Activated CD8-positive, alpha-beta T cell treated with anti-CD3 and anti-CD28 coated beads for 36 hours (primary cell): ENCODE measurements at regions not wholly inside any gene's neighbourhood (a gene's known extent, or its start where the extent isn't known, plus 50 kb on each side); places are given as distances from the start of the nearest gene placed in this dataset.

Experiments used
- ATAC-seq: fragments of 200-7000 bp; cut with Tn5 transposase; one replicate; pipeline ENCODE4 v1.10.0; 2021; ENCODE audit warnings: mild to moderate bottlenecking, moderate library complexity
- CTCF ChIA-PET: fragments of 350-600 bp; sonication (Branson Sonifier 250); formaldehyde crosslinking; loops from one replicate; lab custom pipeline; 2021; ENCODE audit warnings: antibody characterized with exemption; lab: Charles Lee
- POLR2A ChIA-PET: fragments of 350-600 bp; sonication (Branson Sonifier 250); formaldehyde crosslinking; loops from one replicate; lab custom pipeline; 2021; ENCODE audit warnings: antibody characterized with exemption; lab: Charles Lee
- DNase-seq: peaks from one replicate; pipeline ENCODE4 v3.0.0-alpha.2; 2020
- H3K27ac Mint-ChIP-seq: one replicate; pipeline ENCODE4 v1.8.0; 2021; ENCODE audit warnings: mild to moderate bottlenecking, mixed read lengths
- H3K27me3 Mint-ChIP-seq: one replicate; pipeline ENCODE4 v1.8.0; 2021; ENCODE audit warnings: mixed read lengths
- H3K36me3 Mint-ChIP-seq: one replicate; pipeline ENCODE4 v1.8.0; 2021; ENCODE audit warnings: low read depth, mixed read lengths
- H3K4me1 Mint-ChIP-seq: one replicate; pipeline ENCODE4 v1.8.0; 2021; ENCODE audit warnings: low read depth, mixed read lengths
- H3K4me3 Mint-ChIP-seq: one replicate; pipeline ENCODE4 v1.8.0; 2021; ENCODE audit warnings: mild to moderate bottlenecking, moderate library complexity, mixed read lengths
- H3K9me3 Mint-ChIP-seq: one replicate; pipeline ENCODE4 v1.8.0; 2021; ENCODE audit warnings: mixed read lengths
- intact Hi-C: fragments of 100-400 bp; cut with micrococcal nuclease; formaldehyde crosslinking; loops from one replicate; pipeline ENCODE4 v1.10.0; 2022
- TF ChIP-seq, protein P1 (sequence below): fragments of 200-600 bp; IDR thresholded peaks from one replicate; pipeline ENCODE4 v1.8.0; 2022; ENCODE audit warnings: antibody characterized with exemption, mild to moderate bottlenecking

DNA sequence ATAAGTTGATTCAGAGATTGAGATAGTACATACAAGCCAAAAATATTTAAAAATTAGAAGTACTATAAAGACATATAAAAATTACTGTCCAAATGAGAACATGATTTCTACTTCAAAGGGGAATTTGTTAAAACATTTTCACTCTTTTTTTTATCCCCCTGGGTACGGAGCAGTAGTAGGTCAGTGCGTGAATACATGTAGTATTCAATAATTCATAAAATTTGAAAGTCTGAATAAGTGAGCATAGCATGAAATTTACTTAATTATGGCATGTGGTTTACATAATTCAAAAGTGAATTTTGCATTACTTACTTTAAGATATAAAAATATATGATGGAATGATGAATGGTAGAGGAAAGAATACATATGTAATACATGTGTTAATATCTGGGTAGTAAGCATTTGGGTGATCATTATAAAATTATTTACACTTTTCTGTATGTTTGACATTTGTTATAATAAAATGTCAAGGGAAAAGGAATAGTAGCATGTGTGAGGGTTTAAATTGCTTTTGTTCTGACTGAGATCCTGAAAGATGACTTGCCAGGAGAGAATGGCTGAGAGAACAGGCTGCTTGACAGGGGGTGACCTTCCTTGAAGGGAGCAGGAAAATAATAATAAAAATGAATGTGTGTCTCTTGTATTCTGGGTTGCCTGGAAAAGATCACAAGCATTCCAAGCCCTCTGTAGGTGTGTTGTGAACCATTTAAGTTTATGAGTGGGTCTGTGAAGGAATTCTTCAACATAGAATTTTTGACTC, 1178.8 kb downstream of the ZPLD1 start:
- DNase-seq: no peak
- Mint-ChIP-seq H3K27me3 (no peaks in the 10 kb centered on the region), H3K4me3 (no peak overlapping the region), H3K36me3 (no peaks in the 10 kb centered on the region), H3K4me1 (no peaks in the 10 kb centered on the region), H3K27ac (no peak overlapping the region), H3K9me3 (no peaks in the 10 kb centered on the region)
- ChIA-PET POLR2A (no interaction called here), CTCF (no interaction called here)
- ATAC-seq: no peak
- TF ChIP-seq, protein P1, sequence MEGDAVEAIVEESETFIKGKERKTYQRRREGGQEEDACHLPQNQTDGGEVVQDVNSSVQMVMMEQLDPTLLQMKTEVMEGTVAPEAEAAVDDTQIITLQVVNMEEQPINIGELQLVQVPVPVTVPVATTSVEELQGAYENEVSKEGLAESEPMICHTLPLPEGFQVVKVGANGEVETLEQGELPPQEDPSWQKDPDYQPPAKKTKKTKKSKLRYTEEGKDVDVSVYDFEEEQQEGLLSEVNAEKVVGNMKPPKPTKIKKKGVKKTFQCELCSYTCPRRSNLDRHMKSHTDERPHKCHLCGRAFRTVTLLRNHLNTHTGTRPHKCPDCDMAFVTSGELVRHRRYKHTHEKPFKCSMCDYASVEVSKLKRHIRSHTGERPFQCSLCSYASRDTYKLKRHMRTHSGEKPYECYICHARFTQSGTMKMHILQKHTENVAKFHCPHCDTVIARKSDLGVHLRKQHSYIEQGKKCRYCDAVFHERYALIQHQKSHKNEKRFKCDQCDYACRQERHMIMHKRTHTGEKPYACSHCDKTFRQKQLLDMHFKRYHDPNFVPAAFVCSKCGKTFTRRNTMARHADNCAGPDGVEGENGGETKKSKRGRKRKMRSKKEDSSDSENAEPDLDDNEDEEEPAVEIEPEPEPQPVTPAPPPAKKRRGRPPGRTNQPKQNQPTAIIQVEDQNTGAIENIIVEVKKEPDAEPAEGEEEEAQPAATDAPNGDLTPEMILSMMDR: no peak
- intact Hi-C loops: no loop called here

DNA sequence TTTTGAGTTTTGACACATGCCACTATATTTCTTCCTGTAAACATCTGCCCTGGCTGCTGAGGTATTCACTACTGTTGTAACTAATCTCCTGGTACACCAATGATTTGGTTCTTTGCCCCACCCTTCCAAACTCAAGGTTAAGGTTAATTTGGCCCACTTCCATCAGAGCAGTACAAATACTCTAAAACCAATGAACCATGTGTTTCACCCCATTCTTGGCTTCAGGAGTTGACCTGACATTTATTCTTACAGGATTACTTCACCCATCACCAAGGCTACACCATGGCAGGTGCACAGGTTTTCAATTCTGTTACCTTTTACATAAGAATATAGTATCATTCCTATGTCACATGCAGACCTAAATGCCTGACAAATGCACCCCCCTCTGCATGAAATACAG, 1179.9 kb downstream of the ZPLD1 start:
- TF ChIP-seq, protein P1: no peak
- no peak for DNase-seq
- no peaks in the 10 kb centered on the region for H3K36me3 Mint-ChIP-seq
- CTCF ChIA-PET: no interaction called here
- ATAC-seq: no peak
- no peaks in the 10 kb centered on the region for H3K27me3 Mint-ChIP-seq
- no peaks in the 10 kb centered on the region for H3K4me1 Mint-ChIP-seq
- POLR2A ChIA-PET: no interaction called here
- no peak overlapping the region for H3K27ac Mint-ChIP-seq
- intact Hi-C loops: no loop called here
- H3K9me3 Mint-ChIP-seq: no peaks in the 10 kb centered on the region
- no peak overlapping the region for H3K4me3 Mint-ChIP-seq

GRCh38 chr3:103617961-103618360, 1183.1 kb downstream of the ZPLD1 start:
- Mint-ChIP-seq H3K36me3 (no peaks in the 10 kb centered on the region), H3K4me3 (no peak overlapping the region), H3K27ac (no peak overlapping the region), H3K27me3 (no peaks in the 10 kb centered on the region), H3K9me3 (no peaks in the 10 kb centered on the region), H3K4me1 (no peaks in the 10 kb centered on the region)
- DNase-seq (no peak), ATAC-seq (no peak)
- ChIA-PET CTCF (no interaction called here), POLR2A (no interaction called here)
- intact Hi-C loops: no loop called here
- TF ChIP-seq, protein P1: no peak

DNA sequence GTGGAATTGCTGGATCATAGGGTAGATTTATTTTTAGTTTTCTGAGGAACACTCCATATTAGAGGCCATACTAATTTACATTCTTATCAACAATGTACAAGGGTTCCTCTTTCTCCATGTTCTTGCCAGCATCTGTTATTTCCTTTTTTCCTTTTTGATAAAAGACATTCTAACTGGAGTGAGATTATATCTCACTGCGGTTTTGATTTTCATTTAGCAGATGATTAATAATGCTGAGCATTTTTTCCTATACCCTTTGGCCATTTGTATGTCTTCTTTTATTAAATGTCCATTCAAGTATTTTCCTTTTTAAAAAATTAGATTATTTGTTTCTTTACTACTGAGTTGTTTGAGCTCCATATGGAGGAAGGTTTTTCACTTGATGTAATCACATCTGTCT, 1189.5 kb downstream of the ZPLD1 start:
- Mint-ChIP-seq H3K27me3 (no peaks in the 10 kb centered on the region), H3K4me1 (no peaks in the 10 kb centered on the region), H3K36me3 (no peaks in the 10 kb centered on the region), H3K4me3 (no peak overlapping the region), H3K9me3 (peaks cover 5% of the 10 kb centered on the region), H3K27ac (no peak overlapping the region)
- TF ChIP-seq, protein P1: no peak
- intact Hi-C loops: no loop called here
- CTCF ChIA-PET: no interaction called here
- DNase-seq (no peak), ATAC-seq (no peak)
- POLR2A ChIA-PET: no interaction called here

DNA sequence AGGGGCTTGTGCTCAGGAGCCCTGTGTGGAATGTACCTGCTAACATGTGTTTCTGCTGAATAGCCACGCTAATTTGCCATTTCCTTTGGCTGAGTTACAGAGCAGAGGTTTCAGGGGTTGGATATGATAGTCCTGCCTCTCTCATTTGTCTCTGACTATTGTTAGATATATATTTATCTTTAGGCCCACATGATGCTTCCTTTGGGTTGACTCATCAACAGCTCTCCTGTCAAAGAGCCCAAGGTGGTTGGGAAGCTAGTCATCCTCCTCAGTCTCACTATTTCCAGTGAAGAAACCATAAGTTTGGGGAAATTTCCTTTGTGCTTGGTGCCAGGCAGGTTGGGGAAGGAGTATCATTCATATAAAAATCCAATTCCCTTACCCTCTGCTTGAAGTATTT, 1194.6 kb downstream of the ZPLD1 start:
- Mint-ChIP-seq H3K36me3 (no peaks in the 10 kb centered on the region), H3K27me3 (no peaks in the 10 kb centered on the region), H3K4me3 (no peak overlapping the region), H3K27ac (no peak overlapping the region), H3K9me3 (peaks cover 22% of the 10 kb centered on the region), H3K4me1 (no peaks in the 10 kb centered on the region)
- TF ChIP-seq, protein P1: no peak
- DNase-seq: no peak
- ChIA-PET POLR2A (no interaction called here), CTCF (no interaction called here)
- intact Hi-C loops: no loop called here
- ATAC-seq: no peak
